ENCODE measurements at regions not wholly inside any gene's neighbourhood (a gene's known extent, or its start where the extent isn't known, plus 50 kb on each side); places are given as distances from the start of the nearest gene placed in this dataset.
"Not testable (repeated sequence)": the region's sequence is repeated elsewhere in the genome, so short reads cannot be mapped to it uniquely, and the experiment has no call there.

DNA sequence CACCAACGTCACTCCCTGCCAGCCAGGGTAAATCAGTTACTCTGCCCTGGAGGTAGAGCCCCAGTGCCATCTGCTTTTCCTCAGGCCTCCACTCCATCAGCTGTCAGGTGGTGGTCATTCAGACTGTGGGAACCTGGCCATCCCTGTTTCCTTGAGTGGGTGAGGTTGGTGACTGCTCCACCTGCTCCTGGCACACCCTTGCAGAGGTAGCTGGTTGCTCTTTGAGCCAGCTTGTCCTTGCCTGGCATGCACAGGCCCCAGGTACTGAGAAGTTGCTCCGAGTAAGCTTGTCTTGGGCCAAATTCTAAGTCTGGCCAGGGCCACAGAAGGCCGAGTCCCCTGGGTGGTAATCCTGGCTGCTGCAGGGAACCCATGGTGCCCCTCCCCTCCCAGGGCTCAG lies 248.3 kb downstream of the CWH43 start:
- not testable (repeated sequence) for TF ChIP-seq POLR2AphosphoS5 (IDR thresholded peaks at IDR 0.05); EP300 (conservative IDR thresholded peaks at IDR 0.05; ENCODE audit: poor library complexity, severe bottlenecking); RAD21 (conservative IDR thresholded peaks at IDR 0.05); TAF1 (IDR thresholded peaks at IDR 0.05; ENCODE audit: low read depth); SMC3 (conservative IDR thresholded peaks at IDR 0.05; ENCODE audit: poor library complexity)
- TF ChIP-seq, protein P1, sequence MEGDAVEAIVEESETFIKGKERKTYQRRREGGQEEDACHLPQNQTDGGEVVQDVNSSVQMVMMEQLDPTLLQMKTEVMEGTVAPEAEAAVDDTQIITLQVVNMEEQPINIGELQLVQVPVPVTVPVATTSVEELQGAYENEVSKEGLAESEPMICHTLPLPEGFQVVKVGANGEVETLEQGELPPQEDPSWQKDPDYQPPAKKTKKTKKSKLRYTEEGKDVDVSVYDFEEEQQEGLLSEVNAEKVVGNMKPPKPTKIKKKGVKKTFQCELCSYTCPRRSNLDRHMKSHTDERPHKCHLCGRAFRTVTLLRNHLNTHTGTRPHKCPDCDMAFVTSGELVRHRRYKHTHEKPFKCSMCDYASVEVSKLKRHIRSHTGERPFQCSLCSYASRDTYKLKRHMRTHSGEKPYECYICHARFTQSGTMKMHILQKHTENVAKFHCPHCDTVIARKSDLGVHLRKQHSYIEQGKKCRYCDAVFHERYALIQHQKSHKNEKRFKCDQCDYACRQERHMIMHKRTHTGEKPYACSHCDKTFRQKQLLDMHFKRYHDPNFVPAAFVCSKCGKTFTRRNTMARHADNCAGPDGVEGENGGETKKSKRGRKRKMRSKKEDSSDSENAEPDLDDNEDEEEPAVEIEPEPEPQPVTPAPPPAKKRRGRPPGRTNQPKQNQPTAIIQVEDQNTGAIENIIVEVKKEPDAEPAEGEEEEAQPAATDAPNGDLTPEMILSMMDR (IDR thresholded peaks at IDR 0.05; ENCODE audit: poor library complexity, severe bottlenecking) = not testable (repeated sequence)
- TF ChIP-seq, protein P2, sequence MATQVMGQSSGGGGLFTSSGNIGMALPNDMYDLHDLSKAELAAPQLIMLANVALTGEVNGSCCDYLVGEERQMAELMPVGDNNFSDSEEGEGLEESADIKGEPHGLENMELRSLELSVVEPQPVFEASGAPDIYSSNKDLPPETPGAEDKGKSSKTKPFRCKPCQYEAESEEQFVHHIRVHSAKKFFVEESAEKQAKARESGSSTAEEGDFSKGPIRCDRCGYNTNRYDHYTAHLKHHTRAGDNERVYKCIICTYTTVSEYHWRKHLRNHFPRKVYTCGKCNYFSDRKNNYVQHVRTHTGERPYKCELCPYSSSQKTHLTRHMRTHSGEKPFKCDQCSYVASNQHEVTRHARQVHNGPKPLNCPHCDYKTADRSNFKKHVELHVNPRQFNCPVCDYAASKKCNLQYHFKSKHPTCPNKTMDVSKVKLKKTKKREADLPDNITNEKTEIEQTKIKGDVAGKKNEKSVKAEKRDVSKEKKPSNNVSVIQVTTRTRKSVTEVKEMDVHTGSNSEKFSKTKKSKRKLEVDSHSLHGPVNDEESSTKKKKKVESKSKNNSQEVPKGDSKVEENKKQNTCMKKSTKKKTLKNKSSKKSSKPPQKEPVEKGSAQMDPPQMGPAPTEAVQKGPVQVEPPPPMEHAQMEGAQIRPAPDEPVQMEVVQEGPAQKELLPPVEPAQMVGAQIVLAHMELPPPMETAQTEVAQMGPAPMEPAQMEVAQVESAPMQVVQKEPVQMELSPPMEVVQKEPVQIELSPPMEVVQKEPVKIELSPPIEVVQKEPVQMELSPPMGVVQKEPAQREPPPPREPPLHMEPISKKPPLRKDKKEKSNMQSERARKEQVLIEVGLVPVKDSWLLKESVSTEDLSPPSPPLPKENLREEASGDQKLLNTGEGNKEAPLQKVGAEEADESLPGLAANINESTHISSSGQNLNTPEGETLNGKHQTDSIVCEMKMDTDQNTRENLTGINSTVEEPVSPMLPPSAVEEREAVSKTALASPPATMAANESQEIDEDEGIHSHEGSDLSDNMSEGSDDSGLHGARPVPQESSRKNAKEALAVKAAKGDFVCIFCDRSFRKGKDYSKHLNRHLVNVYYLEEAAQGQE (IDR thresholded peaks at IDR 0.05; ENCODE audit: borderline replicate concordance) = not testable (repeated sequence)

Data from neural cell (in vitro differentiated cells).